GM23338 (cell line): ENCODE measurements at regions not wholly inside any gene's neighbourhood (a gene's known extent, or its start where the extent isn't known, plus 50 kb on each side); places are given as distances from the start of the nearest gene placed in this dataset.
"Not testable (repeated sequence)": the region's sequence is repeated elsewhere in the genome, so short reads cannot be mapped to it uniquely, and the experiment has no call there.

ENCODE experiments used
- ATAC-seq: fragments of 200-7000 bp; cut with Tn5 transposase; 3 replicates; pipeline ENCODE4 v1.9.1; 2020
- DNase-seq: peaks from one replicate; pipeline ENCODE4 v3.0.0-alpha.2; 2015; ENCODE audit warnings: low spot score
- H2AFZ ChIP-seq: fragments of 200-600 bp; sonication (generic); 2 replicates; pipeline ENCODE4 v1.8.0; 2016; ENCODE audit warnings: antibody characterized with exemption, mild to moderate bottlenecking, moderate library complexity
- H3F3A ChIP-seq: fragments of 200-600 bp; sonication (generic); replicated peaks from 2 replicates; pipeline ENCODE4 v1.8.0; 2017; ENCODE audit warnings: antibody characterized with exemption, mixed run types, low read depth
- H3K27ac ChIP-seq: fragments of 200-600 bp; sonication (generic); 2 replicates; pipeline ENCODE4 v1.6.1; 2016; ENCODE audit warnings: low read depth
- H3K27me3 ChIP-seq: fragments of 200-600 bp; sonication (generic); 2 replicates; pipeline ENCODE4 v1.8.0; 2016; ENCODE audit warnings: mild to moderate bottlenecking, mixed run types, moderate library complexity; ENCODE audit not compliant: insufficient read depth
- H3K36me3 ChIP-seq: fragments of 200-600 bp; sonication (generic); 2 replicates; pipeline ENCODE4 v1.8.0; 2016; ENCODE audit warnings: mild to moderate bottlenecking; ENCODE audit not compliant: insufficient read depth
- H3K4me1 ChIP-seq: fragments of 200-600 bp; sonication (generic); 2 replicates; pipeline ENCODE4 v1.8.0; 2016; ENCODE audit warnings: mild to moderate bottlenecking, moderate library complexity; ENCODE audit not compliant: insufficient read depth
- H3K4me2 ChIP-seq: fragments of 200-600 bp; sonication (generic); 2 replicates; pipeline ENCODE4 v1.7.1; 2017; ENCODE audit warnings: mixed run types
- H3K4me3 ChIP-seq: fragments of 200-600 bp; sonication (generic); 2 replicates; pipeline ENCODE4 v1.6.1; 2016; ENCODE audit warnings: mixed run types
- H3K79me2 ChIP-seq: fragments of 200-600 bp; sonication (generic); replicated peaks from 2 replicates; pipeline ENCODE4 v1.8.0; 2017; ENCODE audit warnings: mild to moderate bottlenecking; ENCODE audit not compliant: insufficient read depth
- H3K9me2 ChIP-seq: fragments of 200-600 bp; sonication (generic); 2 replicates; pipeline ENCODE4 v1.8.0; 2017; ENCODE audit not compliant: insufficient read depth
- H4K20me1 ChIP-seq: fragments of 200-600 bp; sonication (generic); replicated peaks from 2 replicates; pipeline ENCODE4 v1.8.0; 2017; ENCODE audit warnings: mild to moderate bottlenecking; ENCODE audit not compliant: insufficient read depth
- H3K27ac Mint-ChIP-seq: 2 replicates; pipeline ENCODE4 v1.8.0; 2020; ENCODE audit warnings: inconsistent platforms, mild to moderate bottlenecking, moderate library complexity, mixed read lengths
- H3K27me3 Mint-ChIP-seq: 3 replicates; pipeline ENCODE4 v1.8.0; 2022; ENCODE audit warnings: low read depth, mild to moderate bottlenecking, moderate library complexity, mixed read lengths, inconsistent platforms; ENCODE audit not compliant: insufficient read depth, poor library complexity
- H3K36me3 Mint-ChIP-seq: 3 replicates; pipeline ENCODE4 v1.8.0; 2021; ENCODE audit warnings: low read depth, mild to moderate bottlenecking, inconsistent platforms, moderate library complexity, mixed read lengths
- H3K4me1 Mint-ChIP-seq: 3 replicates; pipeline ENCODE4 v1.8.0; 2020; ENCODE audit warnings: mild to moderate bottlenecking, inconsistent platforms, mixed read lengths
- H3K4me3 Mint-ChIP-seq: 3 replicates; pipeline ENCODE4 v1.8.0; 2021; ENCODE audit warnings: moderate library complexity, mild to moderate bottlenecking, inconsistent platforms, mixed read lengths
- H3K9me3 Mint-ChIP-seq: 3 replicates; pipeline ENCODE4 v1.8.0; 2020; ENCODE audit warnings: moderate library complexity, mild to moderate bottlenecking, inconsistent platforms, mixed read lengths
- EZH2 ChIP-seq: fragments of 200-600 bp; sonication (generic); IDR thresholded peaks from one replicate; pipeline ENCODE4 v1.8.0; 2017; ENCODE audit warnings: antibody characterized with exemption, mild to moderate bottlenecking, low read depth; ENCODE audit not compliant: unreplicated experiment
- EZH2phosphoT487 ChIP-seq: fragments of 200-600 bp; sonication (generic); IDR thresholded peaks from one replicate; pipeline ENCODE4 v1.8.1; 2018; ENCODE audit warnings: antibody characterized with exemption; ENCODE audit not compliant: unreplicated experiment
- POLR2AphosphoS5 ChIP-seq: IDR thresholded peaks from 2 replicates; pipeline ENCODE4 v1.6.1; 2016; ENCODE audit warnings: antibody characterized with exemption, low read depth
- STAT1 ChIP-seq: IDR thresholded peaks from one replicate; pipeline ENCODE4 v1.6.1; 2016; ENCODE audit warnings: antibody characterized with exemption; ENCODE audit not compliant: unreplicated experiment

DNA sequence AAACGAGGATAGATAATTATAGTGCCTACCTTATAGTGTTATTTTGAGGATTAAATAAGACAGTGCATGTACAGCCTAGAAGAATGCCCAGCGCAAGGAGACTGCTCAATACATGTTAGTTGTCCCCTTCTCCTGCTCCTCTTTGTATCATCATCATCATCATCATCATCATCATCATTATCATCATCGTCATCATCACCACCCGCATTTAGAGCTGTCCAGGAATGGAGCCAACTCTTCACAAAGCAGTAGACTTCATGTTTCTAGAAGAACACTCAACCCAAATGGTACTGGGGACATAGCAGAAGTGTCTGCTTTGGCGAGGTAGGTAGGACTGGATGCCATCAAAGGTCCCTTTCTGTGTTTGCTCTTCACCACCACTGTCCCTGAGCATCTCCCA is 116.0 kb downstream of the TRIM43 start (continued):
- TF ChIP-seq EZH2phosphoT487 (no peak), STAT1 (no peak)

DNA sequence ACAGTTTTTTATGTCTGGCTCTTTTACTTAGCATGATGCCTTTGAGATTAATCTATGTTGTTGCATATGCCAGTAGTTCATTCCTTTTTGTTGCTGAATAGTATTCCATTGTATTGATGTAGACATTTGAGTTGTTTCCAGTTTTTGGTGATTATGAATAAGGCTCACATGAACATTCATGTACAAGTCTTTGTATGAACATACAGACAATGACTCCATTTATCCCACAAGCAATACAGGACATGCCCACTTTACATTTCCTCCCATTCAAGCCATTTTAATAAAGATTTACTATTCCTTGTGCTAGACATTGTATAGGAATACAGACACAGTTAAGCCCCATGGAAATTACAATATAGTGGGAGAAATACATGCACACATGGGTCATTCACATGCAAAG is 118.0 kb downstream of the TRIM43 start:
- no peaks in the 10 kb centered on the region for H3K27me3 ChIP-seq
- H3K9me2 ChIP-seq, result no peaks in the 10 kb centered on the region
- Mint-ChIP-seq H3K36me3 (no peaks in the 10 kb centered on the region), H3K27me3 (no peaks in the 10 kb centered on the region), H3K9me3 (peaks cover 2% of the 10 kb centered on the region; the same call in 2 of the 3 replicates), H3K4me3 (no peak overlapping the region), H3K27ac (no peak overlapping the region), H3K4me1 (peaks cover 5% of the 10 kb centered on the region; the same call in 1 of the 3 replicates)
- H3F3A ChIP-seq, result no peaks in the 10 kb centered on the region
- no peak overlapping the region for H3K4me2 ChIP-seq
- no peak overlapping the region for H2AFZ ChIP-seq
- no peaks in the 10 kb centered on the region for H3K36me3 ChIP-seq
- H3K4me3 ChIP-seq, result no peak overlapping the region
- no peaks in the 10 kb centered on the region for H3K4me1 ChIP-seq
- H3K27ac ChIP-seq, result no peak overlapping the region
- DNase-seq (no peak), ATAC-seq (no peak)
- TF ChIP-seq EZH2 (no peak), POLR2AphosphoS5 (no peak)
- no peaks in the 10 kb centered on the region for H3K79me2 ChIP-seq
- no peaks in the 10 kb centered on the region for H4K20me1 ChIP-seq

DNA sequence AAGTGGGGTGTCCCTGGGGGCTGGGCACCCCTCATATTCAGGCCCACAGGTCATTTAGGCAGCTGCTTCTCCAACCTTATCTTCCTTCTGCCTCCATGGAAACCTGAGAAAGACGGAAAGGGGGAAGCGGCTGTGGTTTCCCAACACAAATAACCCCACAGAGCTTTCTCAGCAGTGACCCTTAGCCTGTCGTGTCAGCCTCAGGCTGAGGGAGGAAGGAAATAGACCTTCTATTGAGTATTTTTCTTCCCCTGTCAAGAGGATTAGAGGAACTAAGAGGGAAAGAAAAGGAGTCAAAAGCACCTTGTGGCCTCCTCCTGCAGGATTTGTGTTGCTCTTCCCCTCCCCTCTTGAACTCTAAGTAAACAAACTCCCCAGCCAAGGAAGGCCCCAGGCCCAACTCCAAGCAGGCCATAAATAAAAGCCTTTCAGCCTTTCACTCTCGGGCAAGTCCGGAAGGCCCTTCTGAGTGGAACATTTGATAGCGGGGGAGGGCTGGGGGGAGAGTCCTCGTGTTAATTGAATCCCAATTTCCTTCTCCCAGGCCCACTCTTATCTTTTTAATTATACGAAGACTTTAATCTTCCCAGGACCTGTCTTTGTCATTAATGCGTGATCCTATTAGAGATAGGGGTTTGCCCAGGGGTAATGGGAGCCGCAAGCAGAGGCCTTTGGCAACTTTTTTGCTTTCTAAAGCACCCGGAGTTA is 121.8 kb downstream of the TRIM43 start:
- not testable (repeated sequence) for H3K4me2 ChIP-seq, H4K20me1 ChIP-seq, H3K79me2 ChIP-seq, H3K36me3 Mint-ChIP-seq, H3K36me3 ChIP-seq, H3K9me2 ChIP-seq, H3K27me3 Mint-ChIP-seq, H3K4me3 Mint-ChIP-seq, H3K4me1 ChIP-seq, H3K9me3 Mint-ChIP-seq, H3K27ac ChIP-seq, H3K4me1 Mint-ChIP-seq, H2AFZ ChIP-seq, H3K27ac Mint-ChIP-seq, H3K27me3 ChIP-seq, H3K4me3 ChIP-seq, H3F3A ChIP-seq
- peak; percentile 47; the same call in 2 of the 3 replicates for ATAC-seq
- peak; percentile 6 for DNase-seq

DNA sequence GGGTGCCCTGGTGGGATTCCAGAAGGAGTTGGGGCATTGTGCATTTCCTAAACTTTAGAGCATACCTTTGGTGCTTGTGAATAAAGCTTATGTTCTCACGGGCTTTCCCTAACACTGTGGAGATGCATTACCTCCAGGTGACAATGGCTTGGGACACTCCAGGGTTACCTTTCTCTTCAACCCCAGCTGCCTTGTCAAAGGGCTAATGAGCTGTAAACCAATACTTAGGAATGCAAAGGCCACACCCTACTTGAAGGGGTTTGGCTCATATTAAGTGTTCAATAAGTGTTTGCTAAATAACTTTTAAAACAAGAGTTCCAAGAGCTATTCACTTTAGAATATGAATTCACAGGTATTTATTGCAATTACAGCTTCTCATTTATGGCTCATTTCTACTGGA is 122.6 kb downstream of the TRIM43 start:
- not testable (repeated sequence) for ATAC-seq, DNase-seq, H3F3A ChIP-seq, H3K4me1 Mint-ChIP-seq, H3K27ac ChIP-seq, H2AFZ ChIP-seq, H3K36me3 ChIP-seq, H3K4me3 ChIP-seq, H3K27me3 ChIP-seq, H3K9me2 ChIP-seq, H3K36me3 Mint-ChIP-seq, H3K4me3 Mint-ChIP-seq, H3K27ac Mint-ChIP-seq, H3K4me1 ChIP-seq, H3K4me2 ChIP-seq, H3K9me3 Mint-ChIP-seq, H3K27me3 Mint-ChIP-seq, H3K79me2 ChIP-seq, H4K20me1 ChIP-seq
